ENCODE measurements at regions not wholly inside any gene's neighbourhood (a gene's known extent, or its start where the extent isn't known, plus 50 kb on each side); places are given as distances from the start of the nearest gene placed in this dataset.

GRCh38 chr14:71437870-71438269 is 494.4 kb upstream of the RGS6 start:
- no peak for TF ChIP-seq USF2 (CRISPR knock-in tag; IDR thresholded peaks at IDR 0.05)
- Mint-ChIP-seq H3K4me3 (no peak overlapping the region), H3K27me3 (ENCODE audit: low read depth) (no peaks in the 10 kb centered on the region), H3K27ac (peak overlapping the region; percentile 8), H3K4me1 (peaks cover 21% of the 10 kb centered on the region), H3K9me3 (no peaks in the 10 kb centered on the region; the same call in 1 of the 2 replicates), H3K36me3 (peaks cover 9% of the 10 kb centered on the region)
- ATAC-seq = no peak
- DNase-seq (ENCODE audit: low spot score) = no peak
- ChIA-PET POLR2A (no interaction called here), CTCF (no interaction called here)

- peaks cover 9% of the 10 kb centered on the region for H3K36me3 Mint-ChIP-seq
- peaks cover 19% of the 10 kb centered on the region for H3K4me1 Mint-ChIP-seq
- no peaks in the 10 kb centered on the region; the same call in 1 of the 2 replicates for H3K9me3 Mint-ChIP-seq
- no peak overlapping the region for H3K27ac Mint-ChIP-seq
- TF ChIP-seq SMAD3 (CRISPR knock-in tag; IDR thresholded peaks at IDR 0.05; ENCODE audit: borderline replicate concordance) = no peak
- TF ChIP-seq HMGXB4 (CRISPR knock-in tag; IDR thresholded peaks at IDR 0.05) = no peak
- TF ChIP-seq EMX1 (CRISPR knock-in tag; IDR thresholded peaks at IDR 0.05) = no peak
- TF ChIP-seq TCF7 (CRISPR knock-in tag; IDR thresholded peaks at IDR 0.05; ENCODE audit: low read depth) = no peak
- no peak for TF ChIP-seq ZNF512 (CRISPR knock-in tag; IDR thresholded peaks at IDR 0.05; ENCODE audit: borderline replicate concordance)
- no peak for TF ChIP-seq SOX15 (CRISPR knock-in tag; IDR thresholded peaks at IDR 0.05)
- no peak for TF ChIP-seq JUN (CRISPR knock-in tag; IDR thresholded peaks at IDR 0.05)
- no peak for TF ChIP-seq E2F5 (CRISPR knock-in tag; IDR thresholded peaks at IDR 0.05)
- no peak for TF ChIP-seq PRRX2 (CRISPR knock-in tag; IDR thresholded peaks at IDR 0.05)
- no peak for TF ChIP-seq NR2C2 (CRISPR knock-in tag; IDR thresholded peaks at IDR 0.05)
- no peak for TF ChIP-seq TEAD4 (CRISPR knock-in tag; IDR thresholded peaks at IDR 0.05)
- no peak for TF ChIP-seq ZNF219 (CRISPR knock-in tag; IDR thresholded peaks at IDR 0.05; ENCODE audit: borderline replicate concordance)
- TF ChIP-seq MXD4 (CRISPR knock-in tag; IDR thresholded peaks at IDR 0.05; ENCODE audit: borderline replicate concordance) = no peak
- no peak for TF ChIP-seq RORB (CRISPR knock-in tag; IDR thresholded peaks at IDR 0.05)
- DNase-seq (ENCODE audit: low spot score) (no peak), ATAC-seq (peak; percentile 38)
- no peak overlapping the region for H3K4me3 Mint-ChIP-seq
- ChIA-PET POLR2A (no interaction called here), CTCF (no interaction called here)
- H3K27me3 Mint-ChIP-seq (ENCODE audit: low read depth) = no peaks in the 10 kb centered on the region
Observed at GRCh38 chr14:71438684-71439083, 493.5 kb upstream of the RGS6 start.

- no peaks in the 10 kb centered on the region for H3K27me3 Mint-ChIP-seq (ENCODE audit: low read depth)
- no peak for ATAC-seq
- TF ChIP-seq OVOL2 (CRISPR knock-in tag; IDR thresholded peaks at IDR 0.05; ENCODE audit: borderline replicate concordance) = no peak
- no peak for TF ChIP-seq ZNF232 (CRISPR knock-in tag; IDR thresholded peaks at IDR 0.05)
- TF ChIP-seq JAZF1 (CRISPR knock-in tag; IDR thresholded peaks at IDR 0.05) = no peak
- no peak for TF ChIP-seq NR1H2 (CRISPR knock-in tag; IDR thresholded peaks at IDR 0.05)
- TF ChIP-seq FOXP4 (CRISPR knock-in tag; IDR thresholded peaks at IDR 0.05) = no peak
- TF ChIP-seq TP53 (CRISPR knock-in tag; IDR thresholded peaks at IDR 0.05) = no peak
- no peak for TF ChIP-seq IRF2 (CRISPR knock-in tag; IDR thresholded peaks at IDR 0.05; ENCODE audit: borderline replicate concordance, low read depth)
- no peak for TF ChIP-seq RELA (CRISPR knock-in tag; IDR thresholded peaks at IDR 0.05; ENCODE audit: borderline replicate concordance)
- TF ChIP-seq FOXJ3 (CRISPR knock-in tag; IDR thresholded peaks at IDR 0.05; ENCODE audit: borderline replicate concordance) = no peak
- TF ChIP-seq TEAD4 (CRISPR knock-in tag; IDR thresholded peaks at IDR 0.05) = no peak
- TF ChIP-seq MLX (CRISPR knock-in tag; IDR thresholded peaks at IDR 0.05) = no peak
Observed at GRCh38 chr14:71441126-71441525, 491.1 kb upstream of the RGS6 start.

More at GRCh38 chr14:71441126-71441525, 491.1 kb upstream of the RGS6 start:
- H3K27ac Mint-ChIP-seq = no peak overlapping the region
- H3K36me3 Mint-ChIP-seq = no peaks in the 10 kb centered on the region
- CTCF ChIA-PET = no interaction called here
- H3K4me1 Mint-ChIP-seq = peaks cover 34% of the 10 kb centered on the region
- DNase-seq (ENCODE audit: low spot score) = no peak
- no peaks in the 10 kb centered on the region for H3K9me3 Mint-ChIP-seq
- no peak overlapping the region for H3K4me3 Mint-ChIP-seq
- POLR2A ChIA-PET = no interaction called here

Measured in WTC11 (cell line).